SK-N-SH (cell line): ENCODE measurements at regions not wholly inside any gene's neighbourhood (a gene's known extent, or its start where the extent isn't known, plus 50 kb on each side); places are given as distances from the start of the nearest gene placed in this dataset.

Experiments
- CTCF ChIA-PET: fragments of 300-600, 350-600 bp; formaldehyde crosslinking; extraction: SDS; loops from one replicate; lab custom pipeline; 2021; lab: Yijun Ruan, JAX
- POLR2A ChIA-PET: fragments of 350-600 bp; sonication (Branson Sonifier 250); formaldehyde crosslinking; extraction: SDS; loops from one replicate; lab custom pipeline; 2020; ENCODE audit warnings: antibody characterized with exemption, inconsistent platforms; lab: Yijun Ruan, JAX
- DNase-seq: peaks from one replicate; pipeline ENCODE4 v3.0.0; 2012
- H2AFZ ChIP-seq: fragments of 200-600 bp; sonication (generic); 2 replicates; pipeline ENCODE4 v1.8.1; 2016; ENCODE audit warnings: antibody characterized with exemption, mild to moderate bottlenecking, low read depth
- H3F3A ChIP-seq: fragments of 200-600 bp; sonication (generic); replicated peaks from 2 replicates; pipeline ENCODE3; 2016; ENCODE audit warnings: antibody characterized with exemption, mild to moderate bottlenecking; ENCODE audit not compliant: insufficient read depth
- H3K27ac ChIP-seq, 2 experiments: fragments of 200-500 bp in 1 of 2; fragments of 200-600 bp in 1 of 2; sonication (Bioruptor generic) in 1 of 2; sonication (generic), shearing (Covaris generic) in 1 of 2; 2 replicates each; pipeline versions ENCODE4 v1.5.1 to v1.6.1; 2014 to 2016; ENCODE audit warnings: low read depth in 2 of 2, inconsistent platforms in 1 of 2, low read length in 1 of 2, mild to moderate bottlenecking in 1 of 2, mixed read lengths in 1 of 2
- H3K27me3 ChIP-seq: fragments of 200-600 bp; sonication (generic), shearing (Covaris generic); 2 replicates; pipeline ENCODE4 v1.6.1; 2016; ENCODE audit warnings: mixed run types; ENCODE audit not compliant: insufficient read depth
- H3K36me3 ChIP-seq, 2 experiments: fragments of 200-500 bp in 1 of 2; fragments of 200-600 bp in 1 of 2; sonication (Bioruptor generic) in 1 of 2; sonication (generic) in 1 of 2; replicated peaks in 1 of 2; 2 replicates each; pipeline versions ENCODE3 to v1.5.1; 2014 to 2016; ENCODE audit warnings: low read length in 1 of 2, mild to moderate bottlenecking in 1 of 2; ENCODE audit not compliant: insufficient read depth in 2 of 2, control insufficient read depth in 1 of 2
- H3K4me1 ChIP-seq, 2 experiments: fragments of 200-500 bp in 1 of 2; fragments of 200-600 bp in 1 of 2; sonication (Bioruptor generic) in 1 of 2; sonication (generic), shearing (Covaris generic) in 1 of 2; 2 replicates each; pipeline versions ENCODE4 v1.5.1 to v1.6.1; 2014 to 2016; ENCODE audit warnings: low read depth in 1 of 2, low read length in 1 of 2, mixed run types in 1 of 2; ENCODE audit not compliant: insufficient read depth in 2 of 2, control insufficient read depth in 1 of 2
- H3K4me2 ChIP-seq: fragments of 200-600 bp; sonication (generic), shearing (Covaris generic); 2 replicates; pipeline ENCODE4 v1.6.1; 2017; ENCODE audit warnings: mixed run types
- H3K4me3 ChIP-seq, 2 experiments: fragments of 200-500 bp in 1 of 2; fragments of 200-600 bp in 1 of 2; sonication (Bioruptor generic) in 1 of 2; sonication (generic), shearing (Covaris generic) in 1 of 2; 2 replicates each; pipeline versions ENCODE4 v1.5.1 to v1.8.1; 2014 to 2016; ENCODE audit warnings: low read depth in 2 of 2, inconsistent platforms in 1 of 2, low read length in 1 of 2, mild to moderate bottlenecking in 1 of 2, mixed read lengths in 1 of 2, moderate library complexity in 1 of 2
- H3K79me2 ChIP-seq: fragments of 200-600 bp; sonication (generic); 2 replicates; pipeline ENCODE4 v1.8.1; 2017; ENCODE audit warnings: mild to moderate bottlenecking; ENCODE audit not compliant: insufficient read depth
- H3K9ac ChIP-seq: fragments of 200-600 bp; sonication (generic); 2 replicates; pipeline ENCODE4 v1.6.1; 2017; ENCODE audit warnings: mixed run types
- H3K9me2 ChIP-seq: fragments of 200-600 bp; sonication (generic); 2 replicates; pipeline ENCODE4 v1.6.1; 2017; ENCODE audit warnings: mixed run types
- H3K9me3 ChIP-seq: fragments of 200-600 bp; sonication (generic); 2 replicates; pipeline ENCODE4 v1.6.1; 2017; ENCODE audit warnings: mixed run types, mild to moderate bottlenecking, moderate library complexity
- H4K20me1 ChIP-seq: fragments of 200-600 bp; sonication (generic); 2 replicates; pipeline ENCODE4 v1.6.1; 2017; ENCODE audit warnings: mild to moderate bottlenecking, mixed run types; ENCODE audit not compliant: insufficient read depth
- EZH2phosphoT487 ChIP-seq: fragments of 200-600 bp; sonication (generic); IDR thresholded peaks from 2 replicates; pipeline ENCODE4 v1.6.1; 2017; ENCODE audit warnings: low read depth, mixed run types, mild to moderate bottlenecking, antibody characterized with exemption, moderate library complexity, borderline replicate concordance
- JUND ChIP-seq: IDR thresholded peaks from 2 replicates; pipeline ENCODE4 v1.4.0; 2012
- RCOR1 ChIP-seq: fragments of 150-350 bp; IDR thresholded peaks from 2 replicates; pipeline ENCODE4 v1.6.1; 2017; ENCODE audit warnings: antibody characterized with exemption, low read length
- WGBS: methylation state at CpG from one replicate; pipeline ENCODE4 v1.1.6; 2017; ENCODE audit warnings: low lambda C conversion rate; 5-methylcytosine and 5-hydroxymethylcytosine counted together
- TF ChIP-seq, protein P1 (sequence below): fragments of 150-350 bp; IDR thresholded peaks from 2 replicates; pipeline ENCODE4 v1.6.1; 2017; ENCODE audit warnings: antibody characterized with exemption, low read length, low read depth, borderline replicate concordance
- TF ChIP-seq, protein P2 (sequence below): IDR thresholded peaks from 2 replicates; pipeline ENCODE4 v1.4.0; 2012; ENCODE audit warnings: low read depth, borderline replicate concordance

DNA sequence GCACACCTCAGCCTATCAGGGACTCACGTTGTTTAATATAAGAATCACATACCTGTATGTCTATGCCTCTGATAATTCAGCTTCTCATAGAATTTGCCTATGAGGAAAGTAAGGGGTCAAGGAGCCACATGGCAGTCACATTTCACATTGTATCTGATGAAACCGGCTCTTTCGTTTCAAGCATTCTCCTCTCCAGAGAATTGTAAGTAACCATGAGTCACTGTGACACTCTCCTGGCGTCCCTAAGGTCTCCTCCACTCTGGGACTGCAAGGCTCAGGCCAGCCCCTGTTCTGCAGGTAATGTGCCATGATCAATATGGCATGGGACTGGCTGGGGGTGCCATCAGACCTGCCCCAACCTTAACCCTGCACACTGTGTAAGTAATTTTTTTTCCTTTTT lies 503.3 kb downstream of the COG6 start:
- TF ChIP-seq, protein P1, sequence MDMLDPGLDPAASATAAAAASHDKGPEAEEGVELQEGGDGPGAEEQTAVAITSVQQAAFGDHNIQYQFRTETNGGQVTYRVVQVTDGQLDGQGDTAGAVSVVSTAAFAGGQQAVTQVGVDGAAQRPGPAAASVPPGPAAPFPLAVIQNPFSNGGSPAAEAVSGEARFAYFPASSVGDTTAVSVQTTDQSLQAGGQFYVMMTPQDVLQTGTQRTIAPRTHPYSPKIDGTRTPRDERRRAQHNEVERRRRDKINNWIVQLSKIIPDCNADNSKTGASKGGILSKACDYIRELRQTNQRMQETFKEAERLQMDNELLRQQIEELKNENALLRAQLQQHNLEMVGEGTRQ: no peak
- TF ChIP-seq, protein P2, sequence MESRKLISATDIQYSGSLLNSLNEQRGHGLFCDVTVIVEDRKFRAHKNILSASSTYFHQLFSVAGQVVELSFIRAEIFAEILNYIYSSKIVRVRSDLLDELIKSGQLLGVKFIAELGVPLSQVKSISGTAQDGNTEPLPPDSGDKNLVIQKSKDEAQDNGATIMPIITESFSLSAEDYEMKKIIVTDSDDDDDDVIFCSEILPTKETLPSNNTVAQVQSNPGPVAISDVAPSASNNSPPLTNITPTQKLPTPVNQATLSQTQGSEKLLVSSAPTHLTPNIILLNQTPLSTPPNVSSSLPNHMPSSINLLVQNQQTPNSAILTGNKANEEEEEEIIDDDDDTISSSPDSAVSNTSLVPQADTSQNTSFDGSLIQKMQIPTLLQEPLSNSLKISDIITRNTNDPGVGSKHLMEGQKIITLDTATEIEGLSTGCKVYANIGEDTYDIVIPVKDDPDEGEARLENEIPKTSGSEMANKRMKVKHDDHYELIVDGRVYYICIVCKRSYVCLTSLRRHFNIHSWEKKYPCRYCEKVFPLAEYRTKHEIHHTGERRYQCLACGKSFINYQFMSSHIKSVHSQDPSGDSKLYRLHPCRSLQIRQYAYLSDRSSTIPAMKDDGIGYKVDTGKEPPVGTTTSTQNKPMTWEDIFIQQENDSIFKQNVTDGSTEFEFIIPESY: no peak
- TF ChIP-seq EZH2phosphoT487 (no peak), JUND (no peak)
- TF ChIP-seq, all 33 proteins: peak for 0
- no peaks in the 10 kb centered on the region for H3K79me2 ChIP-seq
- no peaks in the 10 kb centered on the region for H3K9me2 ChIP-seq
- WGBS: 97% methylated on average over 3 of the region's 4 CpGs
- H3K4me2 ChIP-seq: no peak overlapping the region
- ChIA-PET POLR2A (no interaction called here), CTCF (no interaction called here)
- H3K4me1 ChIP-seq: no peaks in the 10 kb centered on the region; a peak in 1 of 4 replicates
- DNase-seq: no peak
- no peaks in the 10 kb centered on the region for H3K36me3 ChIP-seq
- H4K20me1 ChIP-seq: no peaks in the 10 kb centered on the region
- no peaks in the 10 kb centered on the region for H3K27me3 ChIP-seq
- H3K27ac ChIP-seq: no peak overlapping the region
- H3K9me3 ChIP-seq: no peaks in the 10 kb centered on the region
- H3K9ac ChIP-seq: no peak overlapping the region
- no peaks in the 10 kb centered on the region for H3F3A ChIP-seq
- H2AFZ ChIP-seq: no peak overlapping the region
- no peak overlapping the region for H3K4me3 ChIP-seq

DNA sequence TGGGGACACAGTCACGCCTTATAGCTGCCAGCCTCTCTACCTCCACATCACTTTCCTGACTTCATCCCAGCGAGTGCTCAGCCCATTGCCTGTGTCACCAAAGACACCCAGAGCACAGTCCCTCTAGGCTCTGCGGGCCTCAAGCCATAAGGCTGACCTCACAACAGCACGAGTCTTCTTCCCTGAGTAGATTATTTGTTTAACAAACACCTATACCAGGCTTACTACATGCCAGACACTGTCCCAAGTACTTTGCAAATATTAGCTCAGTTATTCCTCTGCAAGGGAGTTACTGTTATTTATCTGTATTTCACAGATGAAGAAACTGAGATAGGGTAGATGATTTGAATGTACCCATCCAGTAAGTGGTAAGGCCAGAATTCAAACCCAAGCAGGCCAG lies 504.3 kb downstream of the COG6 start:
- CTCF ChIA-PET: no interaction called here
- H3K36me3 ChIP-seq: no peaks in the 10 kb centered on the region

More for the DNA sequence above, 504.3 kb downstream of the COG6 start:
- POLR2A ChIA-PET: no interaction called here
- Histone ChIP-seq H3K79me2 (no peaks in the 10 kb centered on the region), H2AFZ (no peak overlapping the region), H3K4me2 (no peak overlapping the region), H3F3A (no peaks in the 10 kb centered on the region), H4K20me1 (no peaks in the 10 kb centered on the region), H3K4me1 (no peaks in the 10 kb centered on the region; a peak in 1 of 4 replicates), H3K27me3 (no peaks in the 10 kb centered on the region), H3K27ac (no peak overlapping the region), H3K4me3 (no peak overlapping the region), H3K9me3 (no peaks in the 10 kb centered on the region), H3K9me2 (no peaks in the 10 kb centered on the region), H3K9ac (no peak overlapping the region)
- 74% methylated on average over 4 of the region's 4 CpGs for WGBS
- no peak for DNase-seq
- no peak for TF ChIP-seq RCOR1
- TF ChIP-seq, protein P2: no peak
